SK-N-SH (cell line): ENCODE measurements at regions not wholly inside any gene's neighbourhood (a gene's known extent, or its start where the extent isn't known, plus 50 kb on each side); places are given as distances from the start of the nearest gene placed in this dataset.

ENCODE experiments used
- CTCF ChIA-PET: fragments of 300-600, 350-600 bp; formaldehyde crosslinking; extraction: SDS; loops from one replicate; lab custom pipeline; 2021; lab: Yijun Ruan, JAX
- POLR2A ChIA-PET: fragments of 350-600 bp; sonication (Branson Sonifier 250); formaldehyde crosslinking; extraction: SDS; loops from one replicate; lab custom pipeline; 2020; ENCODE audit warnings: antibody characterized with exemption, inconsistent platforms; lab: Yijun Ruan, JAX
- DNase-seq: peaks from one replicate; pipeline ENCODE4 v3.0.0; 2012
- H2AFZ ChIP-seq: fragments of 200-600 bp; sonication (generic); 2 replicates; pipeline ENCODE4 v1.8.1; 2016; ENCODE audit warnings: antibody characterized with exemption, mild to moderate bottlenecking, low read depth
- H3F3A ChIP-seq: fragments of 200-600 bp; sonication (generic); replicated peaks from 2 replicates; pipeline ENCODE3; 2016; ENCODE audit warnings: antibody characterized with exemption, mild to moderate bottlenecking; ENCODE audit not compliant: insufficient read depth
- H3K27ac ChIP-seq, 2 experiments: fragments of 200-500 bp in 1 of 2; fragments of 200-600 bp in 1 of 2; sonication (Bioruptor generic) in 1 of 2; sonication (generic), shearing (Covaris generic) in 1 of 2; 2 replicates each; pipeline versions ENCODE4 v1.5.1 to v1.6.1; 2014 to 2016; ENCODE audit warnings: low read depth in 2 of 2, inconsistent platforms in 1 of 2, low read length in 1 of 2, mild to moderate bottlenecking in 1 of 2, mixed read lengths in 1 of 2
- H3K27me3 ChIP-seq: fragments of 200-600 bp; sonication (generic), shearing (Covaris generic); 2 replicates; pipeline ENCODE4 v1.6.1; 2016; ENCODE audit warnings: mixed run types; ENCODE audit not compliant: insufficient read depth
- H3K36me3 ChIP-seq, 2 experiments: fragments of 200-500 bp in 1 of 2; fragments of 200-600 bp in 1 of 2; sonication (Bioruptor generic) in 1 of 2; sonication (generic) in 1 of 2; replicated peaks in 1 of 2; 2 replicates each; pipeline versions ENCODE3 to v1.5.1; 2014 to 2016; ENCODE audit warnings: low read length in 1 of 2, mild to moderate bottlenecking in 1 of 2; ENCODE audit not compliant: insufficient read depth in 2 of 2, control insufficient read depth in 1 of 2
- H3K4me1 ChIP-seq, 2 experiments: fragments of 200-500 bp in 1 of 2; fragments of 200-600 bp in 1 of 2; sonication (Bioruptor generic) in 1 of 2; sonication (generic), shearing (Covaris generic) in 1 of 2; 2 replicates each; pipeline versions ENCODE4 v1.5.1 to v1.6.1; 2014 to 2016; ENCODE audit warnings: low read depth in 1 of 2, low read length in 1 of 2, mixed run types in 1 of 2; ENCODE audit not compliant: insufficient read depth in 2 of 2, control insufficient read depth in 1 of 2
- H3K4me2 ChIP-seq: fragments of 200-600 bp; sonication (generic), shearing (Covaris generic); 2 replicates; pipeline ENCODE4 v1.6.1; 2017; ENCODE audit warnings: mixed run types
- H3K4me3 ChIP-seq, 2 experiments: fragments of 200-500 bp in 1 of 2; fragments of 200-600 bp in 1 of 2; sonication (Bioruptor generic) in 1 of 2; sonication (generic), shearing (Covaris generic) in 1 of 2; 2 replicates each; pipeline versions ENCODE4 v1.5.1 to v1.8.1; 2014 to 2016; ENCODE audit warnings: low read depth in 2 of 2, inconsistent platforms in 1 of 2, low read length in 1 of 2, mild to moderate bottlenecking in 1 of 2, mixed read lengths in 1 of 2, moderate library complexity in 1 of 2
- H3K79me2 ChIP-seq: fragments of 200-600 bp; sonication (generic); 2 replicates; pipeline ENCODE4 v1.8.1; 2017; ENCODE audit warnings: mild to moderate bottlenecking; ENCODE audit not compliant: insufficient read depth
- H3K9ac ChIP-seq: fragments of 200-600 bp; sonication (generic); 2 replicates; pipeline ENCODE4 v1.6.1; 2017; ENCODE audit warnings: mixed run types
- H3K9me2 ChIP-seq: fragments of 200-600 bp; sonication (generic); 2 replicates; pipeline ENCODE4 v1.6.1; 2017; ENCODE audit warnings: mixed run types
- H3K9me3 ChIP-seq: fragments of 200-600 bp; sonication (generic); 2 replicates; pipeline ENCODE4 v1.6.1; 2017; ENCODE audit warnings: mixed run types, mild to moderate bottlenecking, moderate library complexity
- H4K20me1 ChIP-seq: fragments of 200-600 bp; sonication (generic); 2 replicates; pipeline ENCODE4 v1.6.1; 2017; ENCODE audit warnings: mild to moderate bottlenecking, mixed run types; ENCODE audit not compliant: insufficient read depth
- ELF1 ChIP-seq: IDR thresholded peaks from 2 replicates; pipeline ENCODE4 v1.4.0; 2012
- EZH2phosphoT487 ChIP-seq: fragments of 200-600 bp; sonication (generic); IDR thresholded peaks from 2 replicates; pipeline ENCODE4 v1.6.1; 2017; ENCODE audit warnings: low read depth, mixed run types, mild to moderate bottlenecking, antibody characterized with exemption, moderate library complexity, borderline replicate concordance
- FOXM1 ChIP-seq: IDR thresholded peaks from 2 replicates; pipeline ENCODE4 v1.4.0; 2012; ENCODE audit warnings: low read depth, mild to moderate bottlenecking
- GABPA ChIP-seq: IDR thresholded peaks from 2 replicates; pipeline ENCODE4 v1.4.0; 2012; ENCODE audit warnings: low read depth, mild to moderate bottlenecking
- IRF3 ChIP-seq: fragments of 150-350 bp; IDR thresholded peaks from 2 replicates; pipeline ENCODE4 v1.6.1; 2016; ENCODE audit warnings: mild to moderate bottlenecking, low read depth, low read length
- MXI1 ChIP-seq: IDR thresholded peaks from 2 replicates; pipeline ENCODE4 v1.6.1; 2012; ENCODE audit warnings: mild to moderate bottlenecking, low read depth, low read length, improper control_type of control experiment
- POLR2AphosphoS5 ChIP-seq: IDR thresholded peaks from 2 replicates; pipeline ENCODE4 v1.6.1; 2012; ENCODE audit warnings: low read depth, low read length
- RAD21 ChIP-seq: IDR thresholded peaks from 2 replicates; pipeline ENCODE4 v1.6.1; 2012; ENCODE audit warnings: mild to moderate bottlenecking, low read length
- RCOR1 ChIP-seq: fragments of 150-350 bp; IDR thresholded peaks from 2 replicates; pipeline ENCODE4 v1.6.1; 2017; ENCODE audit warnings: antibody characterized with exemption, low read length
- REST ChIP-seq: IDR thresholded peaks from 2 replicates; pipeline ENCODE4 v1.6.1; 2012; ENCODE audit warnings: mild to moderate bottlenecking, low read depth, low read length, moderate library complexity
- RFX5 ChIP-seq: IDR thresholded peaks from 2 replicates; pipeline ENCODE4 v1.6.1; 2012; ENCODE audit warnings: mild to moderate bottlenecking, improper control_type of control experiment, low read length
- SIN3A ChIP-seq: IDR thresholded peaks from 2 replicates; pipeline ENCODE4 v1.6.1; 2012; ENCODE audit warnings: low read depth, mild to moderate bottlenecking, low read length, moderate library complexity, borderline replicate concordance
- SMC3 ChIP-seq: IDR thresholded peaks from 2 replicates; pipeline ENCODE4 v1.6.1; 2012; ENCODE audit warnings: low read depth, low read length, improper control_type of control experiment
- TAF1 ChIP-seq: IDR thresholded peaks from 2 replicates; pipeline ENCODE4 v1.6.1; 2012; ENCODE audit warnings: low read depth, mild to moderate bottlenecking, low read length, moderate library complexity, borderline replicate concordance
- TEAD4 ChIP-seq: IDR thresholded peaks from 2 replicates; pipeline ENCODE4 v1.4.0; 2012; ENCODE audit warnings: mild to moderate bottlenecking, borderline replicate concordance; ENCODE audit not compliant: insufficient read depth
- ZBTB33 ChIP-seq: IDR thresholded peaks from 2 replicates; pipeline ENCODE4 v1.4.0; 2012; ENCODE audit warnings: low read depth, borderline replicate concordance
- WGBS: methylation state at CpG from one replicate; pipeline ENCODE4 v1.1.6; 2017; ENCODE audit warnings: low lambda C conversion rate; 5-methylcytosine and 5-hydroxymethylcytosine counted together

- Histone ChIP-seq H3K9me3 (no peaks in the 10 kb centered on the region), H3K79me2 (no peaks in the 10 kb centered on the region), H3K36me3 (no peaks in the 10 kb centered on the region), H3K27me3 (no peaks in the 10 kb centered on the region), H3K4me1 (no peaks in the 10 kb centered on the region), H3K9ac (no peak overlapping the region)
- DNase-seq = no peak
- TF ChIP-seq EZH2phosphoT487 = no peak
- no peak for TF ChIP-seq ZBTB33
- TF ChIP-seq RAD21 = no peak
- no peak for TF ChIP-seq GABPA
- no peak for TF ChIP-seq IRF3
- TF ChIP-seq RFX5 = no peak
- TF ChIP-seq MXI1 = no peak
- TF ChIP-seq, all 33 proteins: peak for 0
- WGBS = 3% methylated on average over 1 of the region's 1 CpG
- Histone ChIP-seq H3K4me3 (no peak overlapping the region), H3K4me2 (no peak overlapping the region), H3K27ac (no peak overlapping the region), H4K20me1 (no peaks in the 10 kb centered on the region), H3F3A (no peaks in the 10 kb centered on the region), H3K9me2 (no peaks in the 10 kb centered on the region), H2AFZ (no peak overlapping the region)
- ChIA-PET POLR2A (no interaction called here), CTCF (interaction anchor here (0.7 kb wide), 1 partner anchor 61 kb away, joined by 3 read pairs; no protein-coding TSS in a partner anchor)
Measured at GRCh38 chr9:84556556-84556955, 113.0 kb upstream of the NTRK2 start.

- H3K4me2 ChIP-seq = no peak overlapping the region
- ChIA-PET POLR2A (no interaction called here), CTCF (no interaction called here)
- H3K9ac ChIP-seq = no peak overlapping the region
- H3K9me3 ChIP-seq = no peaks in the 10 kb centered on the region
- H3K4me1 ChIP-seq = no peaks in the 10 kb centered on the region
- no peaks in the 10 kb centered on the region for H3F3A ChIP-seq
- H3K9me2 ChIP-seq = no peaks in the 10 kb centered on the region
- H4K20me1 ChIP-seq = no peaks in the 10 kb centered on the region
- H3K36me3 ChIP-seq = no peaks in the 10 kb centered on the region
- no peak overlapping the region for H2AFZ ChIP-seq
- H3K27ac ChIP-seq = no peak overlapping the region
- H3K79me2 ChIP-seq = no peaks in the 10 kb centered on the region
- no peak for TF ChIP-seq SMC3
- TF ChIP-seq, all 33 proteins: peak for 0
- Histone ChIP-seq H3K27me3 (no peaks in the 10 kb centered on the region), H3K4me3 (no peak overlapping the region)
- no peak for DNase-seq
- 30% methylated on average over 4 of the region's 4 CpGs for WGBS
Measured at GRCh38 chr9:84557751-84558150, 111.8 kb upstream of the NTRK2 start.

GRCh38 chr9:84563691-84564090, 105.8 kb upstream of the NTRK2 start:
- Histone ChIP-seq H3K27ac (no peak overlapping the region), H3K4me1 (no peaks in the 10 kb centered on the region), H3F3A (no peaks in the 10 kb centered on the region), H3K9me3 (no peaks in the 10 kb centered on the region), H3K36me3 (no peaks in the 10 kb centered on the region), H3K79me2 (no peaks in the 10 kb centered on the region), H3K9ac (no peak overlapping the region), H3K9me2 (no peaks in the 10 kb centered on the region), H2AFZ (no peak overlapping the region), H3K4me2 (no peak overlapping the region), H3K4me3 (no peak overlapping the region), H3K27me3 (no peaks in the 10 kb centered on the region), H4K20me1 (no peaks in the 10 kb centered on the region)
- ChIA-PET CTCF (no interaction called here), POLR2A (no interaction called here)
- no peak for DNase-seq
- TF ChIP-seq FOXM1 = no peak
- no peak for TF ChIP-seq TAF1
- no peak for TF ChIP-seq ELF1
- TF ChIP-seq REST = no peak
- TF ChIP-seq POLR2AphosphoS5 = no peak
- no peak for TF ChIP-seq RCOR1
- no peak for TF ChIP-seq SIN3A
- no peak for TF ChIP-seq GABPA
- TF ChIP-seq TEAD4 = no peak
